HEK293T (cell line): ENCODE measurements at regions not wholly inside any gene's neighbourhood (a gene's known extent, or its start where the extent isn't known, plus 50 kb on each side); places are given as distances from the start of the nearest gene placed in this dataset.

Source experiments
- CTCF ChIA-PET: fragments of 350-600 bp; formaldehyde crosslinking; extraction: SDS; loops from one replicate; lab custom pipeline; 2021; ENCODE audit warnings: antibody characterized with exemption, inconsistent platforms; lab: Yijun Ruan, JAX
- POLR2A ChIA-PET: fragments of 350-600 bp; formaldehyde crosslinking; extraction: SDS; loops from one replicate; lab custom pipeline; 2020; ENCODE audit warnings: antibody characterized with exemption, inconsistent platforms; lab: Yijun Ruan, JAX
- DNase-seq: peaks from one replicate; pipeline ENCODE4 v3.0.0; 2012; ENCODE audit warnings: mixed read lengths; ENCODE audit errors: extremely low spot score
- ARNT ChIP-seq: fragments of 450-650 bp; IDR thresholded peaks from 2 replicates; pipeline ENCODE4 v1.6.1; 2017; ENCODE audit warnings: mild to moderate bottlenecking
- BHLHE40 ChIP-seq: fragments of 450-650 bp; IDR thresholded peaks from 2 replicates; pipeline ENCODE4 v1.6.1; 2016; ENCODE audit warnings: mild to moderate bottlenecking, moderate library complexity, borderline replicate concordance
- CTBP1 ChIP-seq: fragments of 450-650 bp; IDR thresholded peaks from 2 replicates; pipeline ENCODE4 v1.6.1; 2016; ENCODE audit warnings: borderline replicate concordance
- ELF4 ChIP-seq: fragments of 450-650 bp; IDR thresholded peaks from 2 replicates; pipeline ENCODE4 v1.6.1; 2017; ENCODE audit warnings: antibody characterized with exemption
- FOXA1 ChIP-seq: fragments of 450-650 bp; IDR thresholded peaks from 2 replicates; pipeline ENCODE4 v1.6.1; 2016; ENCODE audit warnings: mild to moderate bottlenecking
- FOXK2 ChIP-seq: fragments of 450-650 bp; IDR thresholded peaks from 2 replicates; pipeline ENCODE4 v1.6.1; 2016; ENCODE audit warnings: mild to moderate bottlenecking
- FOXM1 ChIP-seq: fragments of 450-650 bp; IDR thresholded peaks from 2 replicates; pipeline ENCODE4 v1.6.1; 2017; ENCODE audit warnings: mild to moderate bottlenecking, borderline replicate concordance
- HDGF ChIP-seq: fragments of 450-650 bp; IDR thresholded peaks from 2 replicates; pipeline ENCODE4 v1.6.1; 2017; ENCODE audit warnings: antibody characterized with exemption, borderline replicate concordance
- L3MBTL2 ChIP-seq: fragments of 450-650 bp; conservative IDR thresholded peaks from 2 replicates; pipeline ENCODE4 v1.6.1; 2016; ENCODE audit warnings: mild to moderate bottlenecking
- LEF1 ChIP-seq: fragments of 450-650 bp; IDR thresholded peaks from 2 replicates; pipeline ENCODE4 v1.6.1; 2017; ENCODE audit warnings: mild to moderate bottlenecking, borderline replicate concordance
- NFRKB ChIP-seq: fragments of 450-650 bp; IDR thresholded peaks from 2 replicates; pipeline ENCODE4 v1.6.1; 2016; ENCODE audit warnings: mild to moderate bottlenecking, moderate library complexity
- PKNOX1 ChIP-seq: fragments of 450-650 bp; IDR thresholded peaks from 2 replicates; pipeline ENCODE4 v1.6.1; 2016
- SP1 ChIP-seq: fragments of 450-650 bp; IDR thresholded peaks from 2 replicates; pipeline ENCODE4 v1.6.1; 2017
- SUZ12 ChIP-seq: fragments of 450-650 bp; IDR thresholded peaks from 2 replicates; pipeline ENCODE4 v1.6.1; 2016; ENCODE audit warnings: mild to moderate bottlenecking
- TARDBP ChIP-seq: fragments of 450-650 bp; IDR thresholded peaks from 2 replicates; pipeline ENCODE4 v1.6.1; 2016
- ZNF384 ChIP-seq: fragments of 450-650 bp; IDR thresholded peaks from 2 replicates; pipeline ENCODE4 v1.6.1; 2016

GRCh38 chr6:23584134-23584763 lies 541.8 kb upstream of the NRSN1 start:
- POLR2A ChIA-PET: no interaction called here
- TF ChIP-seq FOXA1 (no peak), BHLHE40 (no peak), L3MBTL2 (no peak), HDGF (no peak), TARDBP (no peak), SP1 (no peak), FOXK2 (no peak), SUZ12 (no peak), ELF4 (no peak), ZNF384 (no peak), FOXM1 (no peak), CTBP1 (no peak), NFRKB (no peak), LEF1 (no peak), ARNT (no peak)
- CTCF ChIA-PET: no interaction called here
- DNase-seq: no peak

- POLR2A ChIA-PET: no interaction called here
- CTCF ChIA-PET: no interaction called here
- no peak for DNase-seq
- TF ChIP-seq TARDBP: no peak
- no peak for TF ChIP-seq FOXK2
- TF ChIP-seq HDGF: no peak
- no peak for TF ChIP-seq FOXM1
- TF ChIP-seq NFRKB: no peak
- no peak for TF ChIP-seq BHLHE40
- TF ChIP-seq CTBP1: no peak
- TF ChIP-seq SUZ12: no peak
- no peak for TF ChIP-seq L3MBTL2
- no peak for TF ChIP-seq PKNOX1
- TF ChIP-seq FOXA1: no peak
- TF ChIP-seq SP1: no peak
Measured at GRCh38 chr6:23587582-23587981, 538.4 kb upstream of the NRSN1 start.

- POLR2A ChIA-PET: no interaction called here
Measured at GRCh38 chr6:23589811-23590210, 536.2 kb upstream of the NRSN1 start.

GRCh38 chr6:23590498-23591126 lies 535.4 kb upstream of the NRSN1 start:
- TF ChIP-seq ZNF384 (no peak), NFRKB (no peak), SUZ12 (no peak), ARNT (no peak), L3MBTL2 (no peak), LEF1 (no peak), ELF4 (no peak), BHLHE40 (no peak), FOXK2 (no peak), TARDBP (no peak), FOXM1 (no peak), FOXA1 (no peak), PKNOX1 (no peak), CTBP1 (no peak), HDGF (no peak)
- CTCF ChIA-PET: no interaction called here
- POLR2A ChIA-PET: no interaction called here
- no peak for DNase-seq

More at GRCh38 chr6:23589811-23590210, 536.2 kb upstream of the NRSN1 start:
- TF ChIP-seq ZNF384 (no peak), LEF1 (no peak), PKNOX1 (no peak), FOXA1 (no peak), TARDBP (no peak), L3MBTL2 (no peak), SP1 (no peak), ARNT (no peak), SUZ12 (no peak)
- DNase-seq: no peak
- CTCF ChIA-PET: no interaction called here

- CTCF ChIA-PET: no interaction called here
- DNase-seq: no peak
- POLR2A ChIA-PET: no interaction called here
- TF ChIP-seq ARNT (no peak), FOXK2 (no peak), L3MBTL2 (no peak), ELF4 (no peak), SUZ12 (no peak), SP1 (no peak)
Measured at GRCh38 chr6:23591761-23592160, 534.3 kb upstream of the NRSN1 start.

GRCh38 chr6:23600118-23600517 lies 525.9 kb upstream of the NRSN1 start:
- CTCF ChIA-PET: no interaction called here
- POLR2A ChIA-PET: no interaction called here
- TF ChIP-seq SUZ12: no peak
- TF ChIP-seq CTBP1: no peak
- TF ChIP-seq FOXA1: no peak
- TF ChIP-seq HDGF: no peak
- no peak for TF ChIP-seq L3MBTL2
- TF ChIP-seq TARDBP: no peak
- no peak for TF ChIP-seq LEF1
- TF ChIP-seq BHLHE40: no peak
- TF ChIP-seq PKNOX1: no peak
- no peak for TF ChIP-seq ARNT
- TF ChIP-seq FOXM1: no peak
- TF ChIP-seq FOXK2: no peak
- TF ChIP-seq NFRKB: no peak
- TF ChIP-seq ZNF384: no peak
- no peak for TF ChIP-seq SP1
- no peak for TF ChIP-seq ELF4
- no peak for DNase-seq
